Upper lobe of left lung (tissue), 6 donors: ENCODE measurements at regions not wholly inside any gene's neighbourhood (a gene's known extent, or its start where the extent isn't known, plus 50 kb on each side); places are given as distances from the start of the nearest gene placed in this dataset.
"Not testable (repeated sequence)": the region's sequence is repeated elsewhere in the genome, so short reads cannot be mapped to it uniquely, and the experiment has no call there.

Experiments
- ATAC-seq, 2 donors: fragments of 200-7000 bp; cut with Tn5 transposase; one replicate each; pipeline ENCODE4 v1.9.1; 2022; ENCODE audit warnings: mild to moderate bottlenecking in 2 of 2, moderate library complexity in 2 of 2; ENCODE audit not compliant: low FRiP score in 2 of 2
- DNase-seq, 2 donors: peaks; one replicate each; pipeline ENCODE4 v3.0.0-alpha.2; 2019 to 2020
- H3K27ac ChIP-seq, 4 donors: fragments of 200-600 bp; sonication (generic); one replicate each; pipeline ENCODE4 v1.5.1; 2016 to 2019
- H3K27me3 ChIP-seq, 4 donors: fragments of 200-600 bp; sonication (generic); one replicate each; pipeline ENCODE4 v1.5.1; 2017 to 2019
- H3K36me3 ChIP-seq, 4 donors: fragments of 200-600 bp; sonication (generic); one replicate each; pipeline ENCODE4 v1.5.1; 2016 to 2019
- H3K4me1 ChIP-seq, 4 donors: fragments of 200-600 bp; sonication (generic); one replicate each; pipeline ENCODE4 v1.5.1; 2018 to 2019
- H3K4me3 ChIP-seq, 4 donors: fragments of 200-600 bp; sonication (generic); one replicate each; pipeline ENCODE4 v1.5.1; 2017 to 2019; ENCODE audit warnings: mild to moderate bottlenecking in 2 of 4, moderate library complexity in 1 of 4
- H3K9me3 ChIP-seq, 4 donors: fragments of 200-600 bp; sonication (generic); one replicate each; pipeline ENCODE4 v1.5.1; 2018 to 2019
- EP300 ChIP-seq, 4 donors: sonication (generic); formaldehyde crosslinking; IDR thresholded peaks; one replicate each; pipeline ENCODE4 v1.5.1; 2017; ENCODE audit warnings: antibody characterized with exemption in 4 of 4, control low read depth in 2 of 4
- POLR2A ChIP-seq, 4 donors: fragments of 450-650 bp; IDR thresholded peaks; one replicate each; pipeline ENCODE4 v1.5.1; 2016 to 2017; ENCODE audit warnings: antibody characterized with exemption in 4 of 4, mild to moderate bottlenecking in 2 of 4
- POLR2AphosphoS5 ChIP-seq, 2 donors: sonication (generic); formaldehyde crosslinking; IDR thresholded peaks; one replicate each; pipeline ENCODE4 v1.5.1; 2017; ENCODE audit warnings: antibody characterized with exemption in 2 of 2
- WGBS, 2 donors: methylation state at CpG; one replicate each; pipeline ENCODE4 v1.1.5; 2017 to 2018; 5-methylcytosine and 5-hydroxymethylcytosine counted together
- TF ChIP-seq, protein P1 (sequence below), 6 experiments: fragments of 450-650 bp in 4 of 6; fragments of 200-600 bp in 2 of 6; sonication (generic) in 2 of 6; IDR thresholded peaks; one replicate each; pipeline ENCODE4 v1.5.1; 2016 to 2019; ENCODE audit warnings: antibody characterized with exemption in 6 of 6
- donor health status: DM: no; HTN: no; CAD: no; lungs with moderate emphysema.
- donor health status: DM: no; HTN: yes; CAD: no; lungs with severe emphysema.

DNA sequence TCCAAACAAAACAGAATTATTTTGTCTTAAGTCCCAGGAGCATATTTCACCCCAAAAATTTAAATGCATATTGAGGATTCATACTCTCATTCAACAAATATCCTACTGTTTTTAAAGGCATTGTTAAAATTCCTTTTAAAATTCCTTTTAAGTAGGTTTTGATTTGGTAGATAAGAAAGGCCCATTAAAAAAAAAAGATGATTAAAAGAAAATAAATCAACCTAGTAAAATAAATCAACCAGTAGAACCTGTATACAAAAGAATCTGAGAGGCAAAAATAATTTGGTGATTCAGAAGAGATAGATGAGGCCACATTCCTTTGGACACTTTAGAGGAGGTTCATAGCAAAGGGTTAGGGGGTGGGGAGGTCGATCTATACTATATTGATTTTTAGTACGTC lies 585.3 kb upstream of the TLE4 start:
- DNase-seq (no peak), ATAC-seq (no peak)
- H3K4me1 ChIP-seq: no peaks in the 10 kb centered on the region
- no peaks in the 10 kb centered on the region for H3K27me3 ChIP-seq
- TF ChIP-seq EP300 (IDR thresholded peaks at IDR 0.05) (no peak), POLR2AphosphoS5 (IDR thresholded peaks at IDR 0.05) (no peak), POLR2A (IDR thresholded peaks at IDR 0.05) (no peak)
- TF ChIP-seq, protein P1, sequence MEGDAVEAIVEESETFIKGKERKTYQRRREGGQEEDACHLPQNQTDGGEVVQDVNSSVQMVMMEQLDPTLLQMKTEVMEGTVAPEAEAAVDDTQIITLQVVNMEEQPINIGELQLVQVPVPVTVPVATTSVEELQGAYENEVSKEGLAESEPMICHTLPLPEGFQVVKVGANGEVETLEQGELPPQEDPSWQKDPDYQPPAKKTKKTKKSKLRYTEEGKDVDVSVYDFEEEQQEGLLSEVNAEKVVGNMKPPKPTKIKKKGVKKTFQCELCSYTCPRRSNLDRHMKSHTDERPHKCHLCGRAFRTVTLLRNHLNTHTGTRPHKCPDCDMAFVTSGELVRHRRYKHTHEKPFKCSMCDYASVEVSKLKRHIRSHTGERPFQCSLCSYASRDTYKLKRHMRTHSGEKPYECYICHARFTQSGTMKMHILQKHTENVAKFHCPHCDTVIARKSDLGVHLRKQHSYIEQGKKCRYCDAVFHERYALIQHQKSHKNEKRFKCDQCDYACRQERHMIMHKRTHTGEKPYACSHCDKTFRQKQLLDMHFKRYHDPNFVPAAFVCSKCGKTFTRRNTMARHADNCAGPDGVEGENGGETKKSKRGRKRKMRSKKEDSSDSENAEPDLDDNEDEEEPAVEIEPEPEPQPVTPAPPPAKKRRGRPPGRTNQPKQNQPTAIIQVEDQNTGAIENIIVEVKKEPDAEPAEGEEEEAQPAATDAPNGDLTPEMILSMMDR (IDR thresholded peaks at IDR 0.05): no peak
- no peak overlapping the region for H3K4me3 ChIP-seq
- no peaks in the 10 kb centered on the region for H3K9me3 ChIP-seq
- 68 to 76% methylated on average over 2 of the region's 2 CpGs for WGBS, 2 donors
- no peak overlapping the region for H3K27ac ChIP-seq
- H3K36me3 ChIP-seq: no peaks in the 10 kb centered on the region

DNA sequence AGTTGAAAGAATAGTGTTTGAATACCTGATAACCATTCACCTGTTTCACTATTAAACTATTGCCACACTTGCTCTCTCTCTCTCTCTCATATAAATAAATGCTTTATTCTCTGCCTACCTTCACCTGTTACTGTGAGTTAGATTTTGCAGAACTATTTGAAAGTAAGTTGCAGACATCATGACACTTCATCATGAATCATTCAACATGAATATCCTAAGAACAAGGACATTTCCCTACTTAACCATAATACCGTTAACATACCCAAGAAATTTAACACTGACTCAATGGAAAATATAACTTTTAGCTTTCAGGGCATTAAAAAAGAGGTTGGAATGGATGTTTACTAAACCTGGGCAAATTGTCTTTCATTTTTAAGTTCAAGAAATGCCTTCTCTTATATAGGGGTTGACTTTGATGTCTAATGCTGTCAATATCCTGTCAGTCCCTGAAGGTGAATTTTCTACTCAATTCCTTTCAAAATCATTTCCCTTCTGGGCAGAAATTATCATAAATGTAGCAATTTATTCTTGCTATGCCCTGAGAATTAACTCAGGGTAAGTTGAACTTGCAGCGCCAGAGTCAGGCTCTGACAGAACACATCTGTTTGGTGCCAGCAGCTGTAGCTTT lies 582.6 kb upstream of the TLE4 start:
- no peak for ATAC-seq
- H3K9me3 ChIP-seq: no peaks in the 10 kb centered on the region

DNA sequence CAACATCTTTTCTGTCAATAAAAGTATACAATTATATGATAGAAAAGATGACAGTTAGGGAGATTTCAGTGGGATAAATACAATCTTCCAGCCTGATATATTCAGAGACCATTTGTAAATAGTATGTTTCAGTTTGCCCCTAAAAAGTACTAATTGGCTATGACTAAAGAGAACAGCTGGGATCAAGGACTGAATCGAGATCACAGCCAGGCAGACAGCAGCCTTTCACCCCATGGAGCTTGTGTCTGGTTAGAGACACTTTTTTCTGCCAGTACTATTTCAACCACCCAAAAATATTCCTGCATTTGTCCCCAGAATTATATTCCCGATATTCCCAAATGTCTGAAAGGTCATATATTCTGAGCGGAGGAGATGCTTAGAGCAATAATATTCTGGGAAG lies 577.3 kb upstream of the TLE4 start:
- no peak overlapping the region for H3K27ac ChIP-seq
- no peak for DNase-seq

More for the DNA sequence above, 582.6 kb upstream of the TLE4 start:
- H3K4me1 ChIP-seq: no peaks in the 10 kb centered on the region
- no peak for DNase-seq
- no peaks in the 10 kb centered on the region for H3K36me3 ChIP-seq
- no peaks in the 10 kb centered on the region for H3K27me3 ChIP-seq
- no peak overlapping the region for H3K4me3 ChIP-seq
- no peak for TF ChIP-seq POLR2A (IDR thresholded peaks at IDR 0.05)
- no peak for TF ChIP-seq POLR2AphosphoS5 (IDR thresholded peaks at IDR 0.05)
- TF ChIP-seq, protein P1 (IDR thresholded peaks at IDR 0.05): no peak
- TF ChIP-seq EP300 (IDR thresholded peaks at IDR 0.05): no peak
- WGBS, 2 donors: 84 to 94% methylated on average over 2 of the region's 2 CpGs
- no peak overlapping the region for H3K27ac ChIP-seq

DNA sequence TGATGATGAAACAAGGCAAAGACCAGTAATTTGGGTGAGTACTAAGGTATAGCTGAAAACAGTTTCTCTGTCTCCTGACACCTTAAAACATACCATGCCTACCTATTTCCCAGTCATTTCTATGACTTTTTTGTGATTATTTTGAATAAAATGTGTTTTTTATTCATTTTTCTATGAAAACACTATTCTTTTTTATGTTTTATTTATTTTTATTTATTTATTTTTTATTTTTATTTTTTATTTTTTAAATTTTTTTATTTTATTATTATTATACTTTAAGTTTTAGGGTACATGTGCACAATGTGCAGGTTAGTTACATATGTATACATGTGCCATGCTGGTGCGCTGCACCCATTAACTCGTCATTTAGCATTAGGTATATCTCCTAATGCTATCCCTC lies 576.8 kb upstream of the TLE4 start:
- H3K27ac ChIP-seq, H3K4me3 ChIP-seq, H3K27me3 ChIP-seq, H3K36me3 ChIP-seq, ATAC-seq, DNase-seq, H3K4me1 ChIP-seq, H3K9me3 ChIP-seq: not testable (repeated sequence)
- WGBS, 2 donors: 83 to 95% methylated on average over 2 of the region's 2 CpGs

More for the DNA sequence above, 577.3 kb upstream of the TLE4 start:
- Histone ChIP-seq H3K36me3 (no peaks in the 10 kb centered on the region), H3K9me3 (no peaks in the 10 kb centered on the region), H3K4me3 (no peak overlapping the region), H3K4me1 (no peaks in the 10 kb centered on the region), H3K27me3 (no peaks in the 10 kb centered on the region)
- no peak for ATAC-seq
- TF ChIP-seq EP300 (IDR thresholded peaks at IDR 0.05): no peak
- TF ChIP-seq POLR2AphosphoS5 (IDR thresholded peaks at IDR 0.05): no peak
- TF ChIP-seq, protein P1 (IDR thresholded peaks at IDR 0.05): no peak
- no peak for TF ChIP-seq POLR2A (IDR thresholded peaks at IDR 0.05)
- 76 to 80% methylated on average over 3 of the region's 3 CpGs for WGBS, 2 donors

DNA sequence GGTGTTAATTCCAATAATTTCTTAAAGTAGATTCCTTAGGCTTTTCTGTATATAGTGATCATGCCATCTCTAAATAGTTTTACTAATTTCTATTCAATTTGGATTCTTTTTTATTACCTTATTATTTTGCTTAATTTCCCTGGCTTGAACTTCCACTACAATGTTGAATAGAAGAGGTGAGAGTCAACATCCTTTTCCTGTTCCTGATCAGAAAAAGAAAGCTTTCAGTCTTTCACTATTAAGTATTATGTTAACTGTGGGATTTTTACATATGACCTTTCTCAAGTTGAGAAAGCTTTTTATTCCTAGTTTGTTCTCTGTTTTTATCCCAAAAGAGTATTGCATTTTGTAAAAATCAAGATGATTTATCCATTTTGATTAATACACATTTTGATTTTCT lies 574.5 kb upstream of the TLE4 start:
- TF ChIP-seq, protein P1 (IDR thresholded peaks at IDR 0.05): no peak
- TF ChIP-seq EP300 (IDR thresholded peaks at IDR 0.05) (no peak), POLR2A (IDR thresholded peaks at IDR 0.05) (no peak), POLR2AphosphoS5 (IDR thresholded peaks at IDR 0.05) (no peak)
- Histone ChIP-seq H3K36me3 (no peaks in the 10 kb centered on the region), H3K4me1 (no peaks in the 10 kb centered on the region), H3K27ac (no peak overlapping the region), H3K27me3 (no peaks in the 10 kb centered on the region), H3K9me3 (no peaks in the 10 kb centered on the region), H3K4me3 (no peak overlapping the region)
- DNase-seq: no peak
- no peak for ATAC-seq
